ENCODE measurements at regions not wholly inside any gene's neighbourhood (a gene's known extent, or its start where the extent isn't known, plus 50 kb on each side); places are given as distances from the start of the nearest gene placed in this dataset.

DNA sequence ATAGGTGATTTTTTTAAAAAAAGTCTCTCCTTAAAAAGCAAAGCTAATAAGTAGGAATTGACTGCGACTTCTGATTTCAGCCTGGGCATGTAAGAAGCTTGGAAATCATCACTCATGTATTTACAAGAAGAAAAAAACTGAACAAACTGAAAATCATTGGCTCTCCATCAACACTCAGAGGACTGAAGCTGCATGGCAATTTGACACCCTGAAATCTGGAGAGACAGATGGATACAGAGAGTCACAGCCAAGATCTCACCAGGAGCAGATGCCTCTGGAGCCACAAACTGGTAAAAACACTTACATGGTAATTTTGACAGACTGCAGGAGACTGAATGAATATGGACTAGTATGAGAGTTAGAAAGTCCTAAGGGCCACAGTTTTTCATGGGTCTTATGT, 191.2 kb upstream of the TCF21 start:
- peaks cover 4% of the 10 kb centered on the region for H3K9me3 Mint-ChIP-seq
- no peaks in the 10 kb centered on the region for H3K36me3 Mint-ChIP-seq
- H3K27me3 Mint-ChIP-seq: no peaks in the 10 kb centered on the region
- no peaks in the 10 kb centered on the region for H3K4me1 Mint-ChIP-seq
- H3K4me3 Mint-ChIP-seq: no peak overlapping the region
- H3K27ac Mint-ChIP-seq: no peak overlapping the region
- ATAC-seq: no peak

DNA sequence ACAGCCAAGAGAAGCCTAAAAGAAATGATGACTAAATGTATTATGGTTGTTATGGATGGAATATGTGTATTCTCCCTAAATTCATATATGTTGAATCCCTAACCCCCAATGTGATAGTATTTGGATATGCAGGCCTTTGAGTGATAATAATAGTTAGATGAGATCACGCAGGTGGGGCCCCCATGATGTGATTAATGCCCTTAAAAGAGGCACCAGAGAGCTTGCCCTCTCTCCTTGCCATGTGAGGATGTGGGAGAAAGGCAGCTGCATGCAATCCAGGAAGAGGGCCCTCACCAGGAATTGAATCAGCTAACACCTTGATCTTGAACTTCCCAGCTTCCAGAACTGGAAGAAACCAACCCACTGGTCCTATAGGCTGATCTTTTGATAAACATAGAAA, 190.6 kb upstream of the TCF21 start:
- H3K9me3 Mint-ChIP-seq: peaks cover 4% of the 10 kb centered on the region
- H3K4me1 Mint-ChIP-seq: no peaks in the 10 kb centered on the region
- no peak overlapping the region for H3K27ac Mint-ChIP-seq
- no peaks in the 10 kb centered on the region for H3K27me3 Mint-ChIP-seq
- no peaks in the 10 kb centered on the region for H3K36me3 Mint-ChIP-seq
- ATAC-seq: no peak
- H3K4me3 Mint-ChIP-seq: no peak overlapping the region

DNA sequence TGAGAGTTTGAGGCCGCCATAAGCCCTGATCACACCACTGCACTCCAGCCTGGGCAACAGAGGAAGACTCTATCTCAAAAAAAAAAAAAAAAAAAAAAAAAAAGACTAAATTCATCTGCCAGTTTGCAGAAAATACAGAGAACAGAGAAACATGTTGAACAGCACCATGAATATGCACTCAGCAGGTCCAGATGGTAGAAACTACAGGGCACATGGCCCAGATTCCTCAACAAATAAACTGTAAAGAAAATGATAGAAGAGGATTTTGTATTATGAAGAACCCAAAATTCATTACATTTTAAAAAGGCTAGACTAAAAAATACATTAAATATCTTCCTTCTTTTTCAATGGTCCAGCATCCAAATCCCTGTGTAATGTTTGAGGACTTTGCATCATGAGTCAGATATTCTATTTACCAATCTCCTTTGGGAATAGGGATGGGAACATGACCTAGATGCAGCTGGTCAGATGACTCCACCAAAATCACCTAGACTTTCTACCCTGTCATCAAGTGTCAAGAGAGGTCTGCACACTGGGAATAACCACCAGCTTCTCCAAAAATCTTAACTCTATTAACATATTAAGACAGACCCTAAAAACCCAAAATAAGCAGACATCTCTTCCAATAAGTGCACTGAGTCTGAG, 189.1 kb upstream of the TCF21 start:
- no peak for ATAC-seq
- no peak overlapping the region for H3K4me3 Mint-ChIP-seq
- no peak overlapping the region for H3K27ac Mint-ChIP-seq
- no peaks in the 10 kb centered on the region for H3K36me3 Mint-ChIP-seq
- H3K9me3 Mint-ChIP-seq: peaks cover 4% of the 10 kb centered on the region
- no peaks in the 10 kb centered on the region for H3K4me1 Mint-ChIP-seq
- H3K27me3 Mint-ChIP-seq: no peaks in the 10 kb centered on the region

DNA sequence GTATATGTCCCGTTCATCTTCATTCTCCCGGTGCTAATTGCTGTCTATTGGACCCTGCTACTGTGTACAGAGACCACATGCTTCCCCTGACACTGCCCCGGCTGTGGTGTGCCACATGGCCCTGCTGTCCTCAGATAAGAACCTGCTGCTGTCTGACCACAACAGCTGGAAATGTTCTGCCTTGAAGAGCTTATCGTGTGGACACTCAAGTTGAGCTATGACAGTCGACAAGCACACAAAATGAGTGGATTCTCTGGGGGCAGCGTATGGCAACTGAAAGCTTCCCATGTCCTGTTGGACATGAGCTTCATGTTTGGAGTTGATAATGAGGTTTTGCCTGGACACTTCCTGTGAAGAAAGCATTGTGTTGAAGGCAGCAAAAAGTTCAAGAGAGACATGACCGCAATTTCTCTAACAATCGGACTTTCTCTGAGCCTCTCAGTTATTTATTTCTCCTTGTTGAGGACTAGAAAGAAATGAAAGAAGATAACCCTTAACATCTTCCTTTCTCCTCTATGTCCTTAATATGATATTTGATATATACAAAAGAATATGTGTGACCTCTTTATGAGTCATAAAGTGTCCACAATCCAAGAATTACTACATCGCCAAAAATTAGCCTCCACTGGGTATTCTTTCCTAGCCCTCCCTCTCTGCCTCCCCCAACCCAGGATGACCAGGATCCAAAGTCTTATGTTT, 187.1 kb upstream of the TCF21 start:
- Mint-ChIP-seq H3K4me3 (no peak overlapping the region), H3K36me3 (no peaks in the 10 kb centered on the region), H3K9me3 (peaks cover 4% of the 10 kb centered on the region), H3K27me3 (no peaks in the 10 kb centered on the region), H3K27ac (no peak overlapping the region), H3K4me1 (no peaks in the 10 kb centered on the region)
- no peak for ATAC-seq

DNA sequence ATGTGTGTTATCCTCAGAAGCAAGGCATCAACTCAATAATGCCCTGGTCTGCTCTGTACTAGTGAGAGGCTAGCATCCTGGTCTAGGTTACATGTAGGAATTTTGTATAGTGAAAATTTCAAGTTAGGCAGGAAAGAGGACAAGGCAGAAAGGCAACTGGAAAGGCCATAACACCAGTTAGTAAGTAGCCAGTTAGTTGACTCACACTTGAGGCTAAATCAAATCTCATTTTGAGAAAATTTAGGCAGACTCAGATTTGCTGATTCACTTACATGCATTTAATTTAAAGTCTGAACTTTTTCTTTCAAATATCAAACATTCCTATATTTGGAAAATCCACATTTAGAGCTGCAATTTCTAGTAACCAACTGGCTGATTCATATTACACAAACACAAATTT, 184.5 kb upstream of the TCF21 start:
- Mint-ChIP-seq H3K27me3 (no peaks in the 10 kb centered on the region), H3K36me3 (no peaks in the 10 kb centered on the region), H3K4me1 (no peaks in the 10 kb centered on the region), H3K27ac (no peak overlapping the region), H3K4me3 (no peak overlapping the region), H3K9me3 (peaks cover 8% of the 10 kb centered on the region)
- no peak for ATAC-seq

DNA sequence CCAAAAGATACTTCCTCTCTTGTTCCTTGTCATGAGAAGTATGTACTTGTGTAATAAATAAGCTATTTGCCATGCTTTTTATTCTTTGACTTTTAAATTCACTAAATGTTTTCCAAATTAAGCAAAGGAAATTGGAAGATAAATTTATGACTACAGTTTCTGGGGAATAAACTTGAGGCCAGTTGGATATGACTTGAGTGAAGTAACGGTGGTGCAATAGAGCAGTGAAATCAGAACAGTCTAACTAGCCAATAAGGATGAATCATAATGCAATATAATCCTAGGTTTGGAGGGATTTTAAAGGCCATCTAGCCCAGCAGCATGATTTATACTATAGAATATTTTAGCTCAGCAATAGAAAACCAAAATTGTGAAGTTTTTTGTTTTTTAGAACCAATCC, 183.8 kb upstream of the TCF21 start:
- Mint-ChIP-seq H3K36me3 (no peaks in the 10 kb centered on the region), H3K27me3 (no peaks in the 10 kb centered on the region), H3K4me1 (no peaks in the 10 kb centered on the region), H3K4me3 (no peak overlapping the region), H3K27ac (no peak overlapping the region), H3K9me3 (peaks cover 8% of the 10 kb centered on the region)
- no peak for ATAC-seq

DNA sequence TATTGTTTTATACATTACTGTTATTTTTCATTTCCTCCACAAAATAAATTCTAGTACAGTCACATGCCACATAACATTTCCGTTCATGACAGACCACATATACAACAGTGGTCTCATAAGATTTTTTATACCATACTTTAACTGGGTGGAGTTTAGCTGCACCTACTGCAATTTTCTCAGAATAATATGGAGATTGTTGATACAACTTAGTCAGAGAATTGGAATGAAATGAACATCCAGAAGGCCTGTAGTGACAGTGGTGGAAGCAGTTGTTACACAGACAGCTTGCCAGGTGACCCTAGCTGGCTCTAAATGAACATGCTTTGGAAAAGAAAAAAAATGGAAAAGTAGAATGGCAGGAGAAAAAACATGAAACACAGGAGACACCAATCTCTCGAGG, 183.2 kb upstream of the TCF21 start:
- ATAC-seq: no peak
- H3K4me3 Mint-ChIP-seq: no peak overlapping the region
- no peaks in the 10 kb centered on the region for H3K27me3 Mint-ChIP-seq
- H3K4me1 Mint-ChIP-seq: no peaks in the 10 kb centered on the region
- H3K36me3 Mint-ChIP-seq: no peaks in the 10 kb centered on the region
- peaks cover 6% of the 10 kb centered on the region for H3K9me3 Mint-ChIP-seq
- H3K27ac Mint-ChIP-seq: no peak overlapping the region

DNA sequence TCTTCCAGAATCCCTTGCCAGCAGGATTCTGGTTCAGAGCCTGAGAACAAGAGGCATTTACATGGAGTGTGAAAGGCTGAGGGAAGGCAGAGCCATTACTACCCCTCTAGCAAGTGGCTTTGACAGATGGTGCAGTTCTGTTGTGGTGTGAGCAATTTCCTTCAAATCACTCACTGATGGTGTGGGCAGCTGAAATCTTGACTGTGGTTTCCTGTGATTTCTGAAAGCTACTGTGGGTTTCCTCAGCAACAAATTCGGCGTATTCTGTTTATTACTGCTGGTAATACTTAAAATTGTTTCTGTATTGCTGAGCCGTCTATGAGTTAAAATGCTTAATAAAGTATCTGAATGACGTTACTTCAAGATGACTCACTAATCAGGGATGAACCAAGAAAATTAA, 181.5 kb upstream of the TCF21 start:
- H3K36me3 Mint-ChIP-seq: no peaks in the 10 kb centered on the region
- H3K27me3 Mint-ChIP-seq: no peaks in the 10 kb centered on the region
- no peak overlapping the region for H3K27ac Mint-ChIP-seq

DNA sequence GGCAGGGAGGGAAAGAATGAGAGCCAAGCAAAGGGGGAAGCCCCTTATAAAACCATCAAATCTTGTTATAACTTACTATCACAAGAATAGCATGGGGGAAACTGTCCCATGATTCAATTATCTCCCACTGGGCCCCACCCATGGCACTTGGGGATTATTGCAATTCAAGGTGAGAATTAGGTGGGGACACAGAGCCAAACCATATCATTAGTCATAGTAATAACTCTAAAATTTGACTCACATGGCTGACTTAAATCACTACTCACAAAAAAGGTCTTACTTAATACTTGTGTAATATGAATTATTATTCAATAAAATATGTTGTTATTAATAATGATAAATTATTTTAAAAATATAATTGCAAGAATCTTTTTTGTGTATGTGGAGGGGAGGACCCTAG, 178.1 kb upstream of the TCF21 start:
- H3K4me1 Mint-ChIP-seq: no peaks in the 10 kb centered on the region
- no peak overlapping the region for H3K4me3 Mint-ChIP-seq
- H3K27me3 Mint-ChIP-seq: no peaks in the 10 kb centered on the region
- H3K9me3 Mint-ChIP-seq: peaks cover 7% of the 10 kb centered on the region
- no peak for ATAC-seq
- no peak overlapping the region for H3K27ac Mint-ChIP-seq
- H3K36me3 Mint-ChIP-seq: no peaks in the 10 kb centered on the region

More for the DNA sequence above, 181.5 kb upstream of the TCF21 start:
- Mint-ChIP-seq H3K9me3 (peaks cover 7% of the 10 kb centered on the region), H3K4me1 (no peaks in the 10 kb centered on the region), H3K4me3 (no peak overlapping the region)
- no peak for ATAC-seq

DNA sequence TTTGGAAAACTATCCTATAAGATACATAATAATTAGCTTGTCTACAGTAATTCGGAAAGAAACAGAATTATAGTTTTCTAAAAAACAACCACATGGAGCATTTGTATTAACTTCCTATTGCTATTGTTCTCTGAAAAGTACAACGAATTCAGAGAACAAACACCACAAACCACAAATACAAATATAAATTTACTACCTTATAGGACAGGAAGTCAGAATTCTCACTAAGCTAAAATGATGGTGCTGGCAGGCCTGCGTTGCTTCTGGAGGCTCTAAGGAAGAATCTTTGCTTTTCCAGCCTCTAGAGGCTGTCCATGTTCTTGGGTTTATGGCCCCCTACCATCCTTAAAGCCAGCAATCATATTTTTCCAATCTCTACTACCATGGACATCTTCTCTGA, 173.6 kb upstream of the TCF21 start:
- no peak overlapping the region for H3K27ac Mint-ChIP-seq
- H3K4me3 Mint-ChIP-seq: no peak overlapping the region
- H3K27me3 Mint-ChIP-seq: peaks cover 3% of the 10 kb centered on the region
- ATAC-seq: no peak
- H3K4me1 Mint-ChIP-seq: no peaks in the 10 kb centered on the region
- H3K9me3 Mint-ChIP-seq: peaks cover 4% of the 10 kb centered on the region
- H3K36me3 Mint-ChIP-seq: no peaks in the 10 kb centered on the region

DNA sequence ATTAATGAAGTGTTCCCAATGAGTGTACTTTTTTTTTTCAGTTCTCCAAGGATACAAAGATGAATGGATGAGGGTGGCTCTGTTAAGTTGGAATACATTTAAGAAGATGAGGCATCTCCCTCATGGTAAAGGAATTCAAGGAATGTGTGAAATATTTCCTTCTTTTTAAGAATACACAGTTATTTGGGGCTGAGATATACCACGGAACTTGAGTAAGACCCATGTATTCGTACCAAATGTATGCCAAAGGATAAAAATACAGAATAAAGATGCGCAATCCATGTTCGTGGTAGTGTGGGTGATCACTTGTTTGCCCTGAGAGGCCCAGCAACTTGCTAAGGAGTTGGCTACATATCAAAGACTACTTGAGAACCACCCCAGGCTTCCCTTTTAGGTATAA, 164.2 kb upstream of the TCF21 start:
- peaks cover 14% of the 10 kb centered on the region for H3K9me3 Mint-ChIP-seq
- no peaks in the 10 kb centered on the region for H3K4me1 Mint-ChIP-seq
- H3K4me3 Mint-ChIP-seq: no peak overlapping the region
- H3K27me3 Mint-ChIP-seq: peaks cover 8% of the 10 kb centered on the region
- H3K36me3 Mint-ChIP-seq: no peaks in the 10 kb centered on the region
- no peak for ATAC-seq
- no peak overlapping the region for H3K27ac Mint-ChIP-seq

DNA sequence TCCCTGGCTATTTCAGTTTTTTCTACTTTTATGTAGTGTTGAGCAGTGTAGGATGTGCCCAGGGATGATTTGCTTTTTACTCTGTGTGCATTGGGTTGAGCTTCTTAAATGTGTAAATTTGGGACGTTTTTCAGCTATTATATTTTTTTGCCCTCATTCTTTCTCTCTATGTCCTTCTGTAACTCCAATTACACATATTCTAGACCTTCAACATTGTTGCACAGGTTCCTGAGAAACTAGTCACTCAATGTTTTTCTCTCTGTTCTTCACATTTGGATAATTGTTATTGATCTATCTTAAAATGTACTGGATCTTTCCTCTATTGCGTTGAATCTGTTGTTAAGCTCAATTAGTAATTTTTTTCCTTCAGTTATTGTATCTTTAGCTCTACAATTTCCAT, 162.7 kb upstream of the TCF21 start:
- H3K27ac Mint-ChIP-seq: no peak overlapping the region
- H3K36me3 Mint-ChIP-seq: no peaks in the 10 kb centered on the region
- no peaks in the 10 kb centered on the region for H3K27me3 Mint-ChIP-seq
- H3K4me3 Mint-ChIP-seq: no peak overlapping the region
- H3K4me1 Mint-ChIP-seq: no peaks in the 10 kb centered on the region
- peaks cover 14% of the 10 kb centered on the region for H3K9me3 Mint-ChIP-seq
- no peak for ATAC-seq

DNA sequence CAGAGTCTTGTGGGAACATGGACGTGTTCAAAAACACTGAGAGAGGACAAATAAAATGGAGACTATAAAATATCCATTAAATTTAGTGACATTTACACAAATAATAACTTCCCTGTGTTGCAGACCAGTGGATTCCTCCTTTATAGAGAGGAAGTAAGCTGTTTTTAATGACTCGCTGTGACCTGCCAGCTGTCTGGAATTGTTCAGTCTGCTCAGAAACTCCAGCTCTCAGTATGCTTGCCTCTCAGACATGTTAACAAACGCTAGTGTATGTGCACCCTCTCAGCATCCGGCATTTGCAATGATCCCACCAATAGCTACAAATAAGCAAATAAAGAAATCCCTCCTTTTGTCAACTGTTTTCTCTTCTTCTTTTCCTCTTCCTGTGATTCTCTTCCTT, 158.0 kb upstream of the TCF21 start:
- Mint-ChIP-seq H3K27me3 (no peaks in the 10 kb centered on the region), H3K4me1 (no peaks in the 10 kb centered on the region), H3K36me3 (no peaks in the 10 kb centered on the region), H3K9me3 (peaks cover 7% of the 10 kb centered on the region), H3K27ac (no peak overlapping the region), H3K4me3 (no peak overlapping the region)
- no peak for ATAC-seq

DNA sequence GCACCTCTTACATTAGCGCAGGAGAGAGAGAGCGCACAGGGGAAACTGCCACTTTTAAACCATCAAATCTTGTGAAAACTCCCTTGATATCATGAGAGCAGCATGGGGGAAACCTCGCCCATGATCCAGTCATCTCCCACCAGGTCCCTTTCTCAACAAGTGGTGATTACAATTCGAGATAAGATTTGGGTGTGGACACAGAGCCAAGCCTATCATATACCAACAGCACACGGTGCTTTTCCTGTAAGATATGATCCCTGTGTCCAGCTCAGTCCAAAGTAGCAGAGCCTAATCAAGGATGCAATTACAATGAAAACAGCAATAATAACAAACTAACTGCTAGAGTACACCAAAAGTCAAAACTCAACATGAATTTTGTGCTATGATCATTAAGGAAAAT, 148.7 kb upstream of the TCF21 start:
- H3K36me3 Mint-ChIP-seq: no peaks in the 10 kb centered on the region
- no peaks in the 10 kb centered on the region for H3K9me3 Mint-ChIP-seq
- no peaks in the 10 kb centered on the region for H3K27me3 Mint-ChIP-seq
- no peak for ATAC-seq
- H3K4me3 Mint-ChIP-seq: no peak overlapping the region
- no peak overlapping the region for H3K27ac Mint-ChIP-seq
- H3K4me1 Mint-ChIP-seq: no peaks in the 10 kb centered on the region

DNA sequence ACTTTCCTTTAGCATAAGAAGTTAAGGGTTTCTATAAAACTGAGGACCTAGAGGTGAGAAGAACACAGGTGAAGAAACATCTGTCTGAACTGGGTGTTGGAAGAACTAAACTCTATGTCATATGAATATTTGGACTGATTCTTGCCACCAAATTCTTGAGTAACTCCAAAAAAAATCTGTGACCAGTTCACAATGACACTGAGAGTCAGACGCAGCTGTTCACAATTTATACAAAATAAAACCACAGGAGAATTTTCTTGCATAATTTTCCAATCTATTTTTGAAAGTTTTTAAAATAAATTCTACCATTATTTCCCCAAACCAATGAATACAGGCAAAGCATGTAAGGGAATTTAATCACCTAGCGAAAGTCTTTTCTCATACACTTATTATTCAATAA, 148.1 kb upstream of the TCF21 start:
- ATAC-seq: no peak
- H3K36me3 Mint-ChIP-seq: no peaks in the 10 kb centered on the region
- H3K9me3 Mint-ChIP-seq: no peaks in the 10 kb centered on the region
- H3K27me3 Mint-ChIP-seq: no peaks in the 10 kb centered on the region
- H3K27ac Mint-ChIP-seq: no peak overlapping the region
- no peak overlapping the region for H3K4me3 Mint-ChIP-seq
- H3K4me1 Mint-ChIP-seq: no peaks in the 10 kb centered on the region

DNA sequence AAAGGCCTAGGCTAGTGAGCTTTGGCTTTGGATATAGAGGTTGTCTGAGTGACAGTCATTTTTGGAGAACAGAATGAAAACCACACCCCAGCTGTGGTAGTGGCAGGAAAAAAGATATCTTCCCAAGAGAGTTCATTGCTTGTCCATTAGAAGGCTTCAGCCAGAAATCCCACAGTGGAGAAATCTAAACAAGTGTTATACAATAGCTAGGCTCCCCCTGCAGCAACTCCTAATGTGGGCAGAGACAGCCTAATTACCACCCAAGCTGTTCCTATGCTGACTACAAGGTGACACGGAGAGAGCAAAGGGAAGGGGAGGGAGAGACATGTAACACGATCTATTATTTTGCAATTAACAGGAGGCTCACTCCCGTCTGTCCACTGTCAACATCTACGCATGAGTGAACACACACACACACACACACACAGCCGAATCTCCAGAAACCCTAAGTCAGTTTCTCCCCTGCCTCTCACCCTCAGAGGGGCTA, 147.5 kb upstream of the TCF21 start:
- no peak for ATAC-seq
- Mint-ChIP-seq H3K27ac (no peak overlapping the region), H3K27me3 (no peaks in the 10 kb centered on the region), H3K4me3 (no peak overlapping the region), H3K36me3 (no peaks in the 10 kb centered on the region), H3K9me3 (no peaks in the 10 kb centered on the region), H3K4me1 (no peaks in the 10 kb centered on the region)

All from stimulated activated memory B cell treated with anti-CD40 and anti-IgM and Interleukin-4, amounts not matched to agents 10 μg/mL and 1 μg/mL and 100 μg/mL, for 72 hours (primary cell).